Mesenteric fat pad (tissue), 1 donor: ENCODE measurements at regions not wholly inside any gene's neighbourhood (a gene's known extent, or its start where the extent isn't known, plus 50 kb on each side); places are given as distances from the start of the nearest gene placed in this dataset.

ENCODE experiments used
- DNase-seq: peaks from one replicate; pipeline ENCODE4 v3.0.0-alpha.2; 2020; ENCODE audit warnings: low spot score
- donor health status: DM: yes; HTN: yes; CAD: no.

- no peak for DNase-seq
Measured at GRCh38 chr1:240021709-240022108, 70.0 kb upstream of the FMN2 start.

GRCh38 chr1:240027059-240027462 lies 64.6 kb upstream of the FMN2 start:
- no peak for DNase-seq

DNA sequence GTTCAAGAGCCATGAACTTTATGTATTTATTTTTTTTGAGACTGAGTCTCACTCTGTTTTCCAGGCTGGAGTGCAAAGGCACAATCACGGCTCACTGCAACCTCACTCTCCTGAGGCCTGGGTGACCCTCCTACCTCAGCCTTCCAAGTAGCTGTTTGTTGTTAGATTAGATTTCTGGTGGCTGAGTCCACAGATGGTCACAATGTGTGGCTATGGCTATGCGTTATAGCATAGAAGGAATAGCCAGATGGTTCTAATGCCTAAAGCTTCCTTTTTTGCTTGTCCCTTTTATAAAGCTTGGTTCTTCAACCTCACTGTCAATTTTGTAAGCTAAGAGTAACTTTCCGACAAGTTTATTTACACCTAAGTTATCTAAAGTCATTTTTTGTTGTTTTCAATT lies 62.3 kb upstream of the FMN2 start:
- DNase-seq: no peak

DNA sequence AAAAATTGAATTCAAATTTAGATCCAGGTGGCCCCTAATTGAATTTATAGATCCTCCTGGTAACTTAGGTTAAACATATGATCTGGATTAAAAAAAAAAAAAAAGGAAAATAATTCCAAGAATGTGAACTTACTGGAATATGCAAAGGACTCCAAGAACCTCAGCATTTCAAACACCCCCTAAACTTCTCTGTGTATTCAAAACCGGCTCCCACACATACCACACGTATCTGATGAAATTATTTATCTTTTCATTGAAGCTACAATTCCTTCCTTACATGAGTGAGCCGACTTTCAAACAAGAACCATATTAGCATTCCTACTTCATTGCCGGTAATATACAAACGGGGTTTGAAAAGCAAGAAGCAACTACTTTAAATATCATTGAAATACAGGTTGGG lies 61.4 kb upstream of the FMN2 start:
- DNase-seq: no peak

GRCh38 chr1:240031009-240031408 lies 60.7 kb upstream of the FMN2 start:
- no peak for DNase-seq

GRCh38 chr1:240031414-240031813 lies 60.3 kb upstream of the FMN2 start:
- no peak for DNase-seq

DNA sequence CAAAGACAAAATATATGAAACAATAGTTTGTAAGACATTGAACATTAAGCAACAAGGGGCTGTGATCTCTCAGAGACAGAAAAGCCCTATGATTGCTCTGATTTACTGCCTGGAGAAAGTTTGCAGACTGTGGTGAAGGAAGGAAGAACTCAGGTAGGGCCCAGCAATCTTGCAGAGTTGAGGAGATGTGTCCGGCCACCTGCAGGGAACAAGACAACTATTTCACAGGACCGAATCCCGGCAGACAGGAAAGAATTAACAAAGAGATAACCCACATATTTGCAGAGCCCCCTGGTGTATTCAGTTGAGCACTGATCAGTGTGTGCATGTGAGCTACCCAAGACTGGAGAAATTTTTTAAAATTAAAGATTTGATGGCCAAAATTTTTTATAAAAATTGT lies 58.3 kb upstream of the FMN2 start:
- DNase-seq: no peak

DNA sequence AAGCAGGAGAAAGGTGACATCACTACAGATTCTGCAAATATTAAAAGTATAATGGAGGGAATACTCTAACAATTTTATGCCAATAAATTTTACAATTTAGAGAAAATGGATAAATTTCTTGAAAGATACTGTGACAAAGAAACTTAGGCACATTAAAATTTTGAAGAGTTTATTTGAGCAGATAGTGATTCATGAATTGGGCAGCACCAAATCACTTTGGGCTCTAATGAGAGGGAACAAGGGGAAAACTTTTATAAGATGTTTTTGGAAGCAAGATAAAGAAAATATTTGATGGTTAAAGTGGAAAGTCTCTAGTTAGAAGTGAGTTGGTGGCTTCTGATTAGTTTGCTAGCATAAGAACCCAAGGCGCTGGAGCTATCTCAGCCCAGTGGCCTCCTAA lies 55.2 kb upstream of the FMN2 start:
- no peak for DNase-seq
